ENCODE measurements at regions not wholly inside any gene's neighbourhood (a gene's known extent, or its start where the extent isn't known, plus 50 kb on each side); places are given as distances from the start of the nearest gene placed in this dataset.

GRCh38 chr16:80002261-80002660 lies 401.7 kb upstream of the MAF start:
- no peak overlapping the region for H3K4me3 ChIP-seq (ENCODE audit: low read depth, low read length)
- TF ChIP-seq CTCF (conservative IDR thresholded peaks at IDR 0.05; ENCODE audit: low read depth, low read length) = no peak
- no peak for DNase-seq (ENCODE audit: low read depth)

GRCh38 chr16:79998143-79998542 lies 397.6 kb upstream of the MAF start:
- no peak overlapping the region for H3K4me3 ChIP-seq (ENCODE audit: low read depth, low read length)
- no peak for TF ChIP-seq CTCF (conservative IDR thresholded peaks at IDR 0.05; ENCODE audit: low read depth, low read length)
- DNase-seq (ENCODE audit: low read depth) = no peak

- TF ChIP-seq CTCF (conservative IDR thresholded peaks at IDR 0.05; ENCODE audit: low read depth, low read length) = peak; percentile 81
- DNase-seq (ENCODE audit: low read depth) = peak; percentile 58
- no peak overlapping the region for H3K4me3 ChIP-seq (ENCODE audit: low read depth, low read length)
Measured at GRCh38 chr16:79997257-79997656, 396.7 kb upstream of the MAF start.

- no peak overlapping the region for H3K4me3 ChIP-seq (ENCODE audit: low read depth, low read length)
- TF ChIP-seq CTCF (conservative IDR thresholded peaks at IDR 0.05; ENCODE audit: low read depth, low read length) = no peak
Measured at GRCh38 chr16:79996321-79996720, 395.8 kb upstream of the MAF start.

GRCh38 chr16:79995315-79995714 lies 394.8 kb upstream of the MAF start:
- DNase-seq (ENCODE audit: low read depth) = no peak
- no peak for TF ChIP-seq CTCF (conservative IDR thresholded peaks at IDR 0.05; ENCODE audit: low read depth, low read length)
- H3K4me3 ChIP-seq (ENCODE audit: low read depth, low read length) = no peak overlapping the region

More at GRCh38 chr16:79996321-79996720, 395.8 kb upstream of the MAF start:
- DNase-seq (ENCODE audit: low read depth) = no peak

- H3K4me3 ChIP-seq (ENCODE audit: low read depth, low read length) = no peak overlapping the region
- no peak for DNase-seq (ENCODE audit: low read depth)
- TF ChIP-seq CTCF (conservative IDR thresholded peaks at IDR 0.05; ENCODE audit: low read depth, low read length) = no peak
Measured at GRCh38 chr16:79994418-79994817, 393.9 kb upstream of the MAF start.

- DNase-seq (ENCODE audit: low read depth) = no peak
- no peak overlapping the region for H3K4me3 ChIP-seq (ENCODE audit: low read depth, low read length)
- no peak for TF ChIP-seq CTCF (conservative IDR thresholded peaks at IDR 0.05; ENCODE audit: low read depth, low read length)
Measured at GRCh38 chr16:79993629-79994209, 393.2 kb upstream of the MAF start.
